Fibroblast of lung (primary cell): ENCODE measurements at regions not wholly inside any gene's neighbourhood (a gene's known extent, or its start where the extent isn't known, plus 50 kb on each side); places are given as distances from the start of the nearest gene placed in this dataset.

Experiments used
- DNase-seq, 2 donors: peaks; one replicate each; pipeline versions ENCODE4 v3.0.0 to v3.0.0-alpha.2; 2010; ENCODE audit warnings: low read depth in 2 of 2
- H2AFZ ChIP-seq: 2 replicates; pipeline ENCODE4 v1.5.1; 2012; ENCODE audit warnings: low read length, control low read depth, inconsistent platforms
- H3K27ac ChIP-seq: 2 replicates; pipeline ENCODE4 v1.5.1; 2011; ENCODE audit warnings: low read length, control low read depth; ENCODE audit not compliant: insufficient read depth
- H3K27me3 ChIP-seq: 2 replicates; pipeline ENCODE4 v1.5.1; 2011; ENCODE audit warnings: mild to moderate bottlenecking, low read length; ENCODE audit not compliant: control insufficient read depth, insufficient read depth
- H3K36me3 ChIP-seq: 2 replicates; pipeline ENCODE4 v1.5.1; 2011; ENCODE audit warnings: low read length; ENCODE audit not compliant: control insufficient read depth, insufficient read depth
- H3K4me1 ChIP-seq: 2 replicates; pipeline ENCODE4 v1.5.1; 2011; ENCODE audit warnings: low read length; ENCODE audit not compliant: control insufficient read depth, insufficient read depth; ENCODE audit errors: extremely low read depth
- H3K4me2 ChIP-seq: 2 replicates; pipeline ENCODE4 v1.5.1; 2011; ENCODE audit warnings: low read length, control low read depth; ENCODE audit not compliant: insufficient read depth; ENCODE audit errors: extremely low read depth
- H3K4me3 ChIP-seq, 4 experiments: fragments of 200-600 bp in 1 of 4; sonication (generic) in 1 of 4; replicated peaks in 1 of 4; 2 replicates each; pipeline ENCODE4 v1.5.1; 2011 to 2016; ENCODE audit warnings: low read length in 4 of 4, low read depth in 3 of 4, mild to moderate bottlenecking in 3 of 4, control low read depth in 2 of 4, inconsistent platforms in 1 of 4, mixed read lengths in 1 of 4; ENCODE audit not compliant: insufficient read depth in 1 of 4; ENCODE audit errors: control extremely low read depth in 1 of 4
- H3K79me2 ChIP-seq: 2 replicates; pipeline ENCODE4 v1.5.1; 2012; ENCODE audit warnings: mild to moderate bottlenecking, low read length, inconsistent platforms; ENCODE audit not compliant: control insufficient read depth, insufficient read depth
- H3K9ac ChIP-seq: 2 replicates; pipeline ENCODE4 v1.5.1; 2011; ENCODE audit warnings: mild to moderate bottlenecking, low read length, control low read depth; ENCODE audit not compliant: insufficient read depth
- H3K9me3 ChIP-seq: 2 replicates; pipeline ENCODE4 v1.5.1; 2012; ENCODE audit warnings: low read depth, low read length; ENCODE audit not compliant: control insufficient read depth, insufficient read depth
- H4K20me1 ChIP-seq: 2 replicates; pipeline ENCODE4 v1.5.1; 2011; ENCODE audit warnings: low read length; ENCODE audit not compliant: control insufficient read depth, insufficient read depth; ENCODE audit errors: extremely low read depth
- EZH2 ChIP-seq: IDR thresholded peaks from 2 replicates; pipeline ENCODE4 v1.5.1; 2012; ENCODE audit warnings: low read length, control low read depth, mild to moderate bottlenecking; ENCODE audit errors: missing control alignments
- TF ChIP-seq, protein P1 (sequence below), 2 donors: IDR thresholded peaks in 1 of 2; conservative IDR thresholded peaks in 1 of 2; 1 replicate in 1 of 2; 2 replicates in 1 of 2; pipeline ENCODE4 v1.5.1; 2011 to 2012; ENCODE audit warnings: low read length in 2 of 2, control low read depth in 1 of 2, inconsistent platforms in 1 of 2, low read depth in 1 of 2, mild to moderate bottlenecking in 1 of 2

DNA sequence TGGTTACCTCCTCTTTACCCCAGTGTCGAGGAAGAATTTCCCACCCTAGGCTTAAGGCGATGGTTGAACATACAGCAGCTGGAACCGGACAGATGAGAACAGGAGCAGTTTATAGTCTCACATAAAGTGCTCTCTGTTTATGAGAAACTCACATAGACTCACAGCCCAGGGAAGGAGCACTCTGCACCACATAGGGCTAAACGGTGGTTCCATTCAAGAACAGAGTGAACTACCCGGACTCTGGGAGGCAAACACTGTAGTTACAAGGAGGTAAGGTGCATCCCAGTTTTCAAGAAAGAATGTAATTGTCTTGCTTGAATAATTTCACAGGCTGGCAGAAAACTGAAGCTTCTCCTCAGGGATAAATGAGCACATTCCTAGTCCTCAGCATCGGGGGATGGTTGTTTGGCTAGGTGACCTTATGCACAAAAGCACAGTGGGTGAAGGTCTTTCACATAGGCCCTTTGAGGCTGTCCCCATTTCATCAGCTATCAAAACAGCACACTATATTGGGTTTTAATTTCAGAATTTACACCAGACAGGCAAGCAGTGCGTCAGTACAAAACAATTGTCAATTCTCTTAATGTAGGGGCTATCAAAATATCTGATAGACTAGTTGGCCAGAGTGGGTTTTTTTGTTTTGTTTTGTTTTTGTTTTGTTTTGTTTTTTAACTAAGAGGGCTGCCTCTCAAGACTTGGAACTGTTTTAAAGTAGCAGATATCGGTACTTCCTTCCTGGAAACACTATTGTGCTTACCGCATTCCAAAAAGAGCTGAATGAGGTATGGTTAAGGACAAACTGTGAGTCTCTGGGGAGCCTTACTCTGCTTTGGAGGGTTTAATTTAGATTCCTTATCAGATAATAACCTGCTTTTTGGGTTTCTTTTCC, 918.1 kb upstream of the CDH8 start:
- Histone ChIP-seq H2AFZ (no peak overlapping the region), H3K4me2 (no peak overlapping the region), H3K79me2 (no peaks in the 10 kb centered on the region), H3K27ac (no peak overlapping the region), H3K27me3 (no peaks in the 10 kb centered on the region), H3K36me3 (no peaks in the 10 kb centered on the region), H3K4me1 (no peaks in the 10 kb centered on the region), H3K4me3 (no peak overlapping the region), H3K9me3 (no peaks in the 10 kb centered on the region), H4K20me1 (no peaks in the 10 kb centered on the region), H3K9ac (no peak overlapping the region)
- TF ChIP-seq, protein P1, sequence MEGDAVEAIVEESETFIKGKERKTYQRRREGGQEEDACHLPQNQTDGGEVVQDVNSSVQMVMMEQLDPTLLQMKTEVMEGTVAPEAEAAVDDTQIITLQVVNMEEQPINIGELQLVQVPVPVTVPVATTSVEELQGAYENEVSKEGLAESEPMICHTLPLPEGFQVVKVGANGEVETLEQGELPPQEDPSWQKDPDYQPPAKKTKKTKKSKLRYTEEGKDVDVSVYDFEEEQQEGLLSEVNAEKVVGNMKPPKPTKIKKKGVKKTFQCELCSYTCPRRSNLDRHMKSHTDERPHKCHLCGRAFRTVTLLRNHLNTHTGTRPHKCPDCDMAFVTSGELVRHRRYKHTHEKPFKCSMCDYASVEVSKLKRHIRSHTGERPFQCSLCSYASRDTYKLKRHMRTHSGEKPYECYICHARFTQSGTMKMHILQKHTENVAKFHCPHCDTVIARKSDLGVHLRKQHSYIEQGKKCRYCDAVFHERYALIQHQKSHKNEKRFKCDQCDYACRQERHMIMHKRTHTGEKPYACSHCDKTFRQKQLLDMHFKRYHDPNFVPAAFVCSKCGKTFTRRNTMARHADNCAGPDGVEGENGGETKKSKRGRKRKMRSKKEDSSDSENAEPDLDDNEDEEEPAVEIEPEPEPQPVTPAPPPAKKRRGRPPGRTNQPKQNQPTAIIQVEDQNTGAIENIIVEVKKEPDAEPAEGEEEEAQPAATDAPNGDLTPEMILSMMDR (conservative IDR thresholded peaks at IDR 0.05 in 1 of 2, IDR thresholded peaks at IDR 0.05 in 1 of 2; ENCODE audit: low read depth in 1 of 2, low read length in 2 of 2): no peak
- TF ChIP-seq EZH2: no peak
- DNase-seq: no peak

DNA sequence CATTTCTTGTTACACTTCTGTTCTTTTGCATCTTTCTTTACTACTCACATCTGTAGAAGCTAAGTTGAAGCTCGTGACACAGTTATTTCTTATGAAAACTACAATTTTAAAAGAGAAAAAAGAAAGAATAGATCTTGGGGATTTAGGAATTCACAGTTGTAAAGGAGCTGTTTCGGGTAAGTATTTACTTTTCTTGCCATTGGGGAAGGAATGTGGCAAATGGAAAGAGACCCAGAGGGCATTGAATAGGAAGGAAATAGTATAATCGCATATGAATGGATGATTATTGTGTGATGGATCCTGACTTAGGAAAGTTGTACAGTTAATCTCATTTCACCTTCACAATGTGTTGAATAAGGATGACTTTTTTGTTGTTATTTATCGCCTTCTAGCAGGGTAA, 914.1 kb upstream of the CDH8 start:
- Histone ChIP-seq H3K4me1 (no peaks in the 10 kb centered on the region), H3K36me3 (no peaks in the 10 kb centered on the region), H2AFZ (no peak overlapping the region), H3K27me3 (no peaks in the 10 kb centered on the region), H3K9ac (no peak overlapping the region), H3K4me2 (no peak overlapping the region), H3K79me2 (no peaks in the 10 kb centered on the region), H3K27ac (no peak overlapping the region), H4K20me1 (no peaks in the 10 kb centered on the region), H3K9me3 (no peaks in the 10 kb centered on the region), H3K4me3 (no peak overlapping the region)
- DNase-seq: no peak
- TF ChIP-seq EZH2: no peak
- TF ChIP-seq, protein P1 (conservative IDR thresholded peaks at IDR 0.05 in 1 of 2, IDR thresholded peaks at IDR 0.05 in 1 of 2; ENCODE audit: low read depth in 1 of 2, low read length in 2 of 2): no peak

DNA sequence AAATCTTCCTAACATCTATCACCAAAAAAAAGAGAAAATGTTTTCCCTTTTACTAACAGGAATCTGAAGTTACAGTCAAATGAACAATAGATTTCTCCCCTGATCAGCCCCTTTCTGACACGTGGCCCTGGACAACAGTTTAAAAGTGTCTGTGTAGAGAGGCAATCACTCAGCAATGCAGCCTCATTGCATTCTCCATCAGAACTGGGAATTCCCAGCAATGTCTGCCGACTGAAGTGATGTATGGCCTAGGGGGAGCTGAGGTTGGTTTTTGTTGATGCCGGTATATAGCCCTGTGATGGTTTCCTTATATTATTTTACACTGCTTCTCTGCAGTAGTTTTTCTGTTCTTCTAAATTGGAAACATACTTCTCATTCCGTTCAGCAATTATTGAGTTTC, 904.3 kb upstream of the CDH8 start:
- TF ChIP-seq, protein P1 (conservative IDR thresholded peaks at IDR 0.05 in 1 of 2, IDR thresholded peaks at IDR 0.05 in 1 of 2; ENCODE audit: low read depth in 1 of 2, low read length in 2 of 2): no peak
- TF ChIP-seq EZH2: no peak
- Histone ChIP-seq H3K4me3 (no peak overlapping the region), H3K9ac (no peak overlapping the region), H3K27me3 (no peaks in the 10 kb centered on the region), H3K4me1 (no peaks in the 10 kb centered on the region), H3K27ac (no peak overlapping the region), H3K36me3 (no peaks in the 10 kb centered on the region), H3K79me2 (no peaks in the 10 kb centered on the region), H3K9me3 (no peaks in the 10 kb centered on the region), H2AFZ (no peak overlapping the region), H4K20me1 (no peaks in the 10 kb centered on the region), H3K4me2 (no peak overlapping the region)
- DNase-seq: no peak
